NCI-H2107 treated with DMSO at 0.1 percent for 48 hours (cell line): ENCODE measurements at regions not wholly inside any gene's neighbourhood (a gene's known extent, or its start where the extent isn't known, plus 50 kb on each side); places are given as distances from the start of the nearest gene placed in this dataset.
"Not testable (repeated sequence)": the region's sequence is repeated elsewhere in the genome, so short reads cannot be mapped to it uniquely, and the experiment has no call there.

Experiments used
- DNase-seq: peaks from one replicate; lab custom pipeline; 2025; ENCODE audit not compliant: unreplicated experiment; lab: John Stamatoyannopoulos, UW

DNA sequence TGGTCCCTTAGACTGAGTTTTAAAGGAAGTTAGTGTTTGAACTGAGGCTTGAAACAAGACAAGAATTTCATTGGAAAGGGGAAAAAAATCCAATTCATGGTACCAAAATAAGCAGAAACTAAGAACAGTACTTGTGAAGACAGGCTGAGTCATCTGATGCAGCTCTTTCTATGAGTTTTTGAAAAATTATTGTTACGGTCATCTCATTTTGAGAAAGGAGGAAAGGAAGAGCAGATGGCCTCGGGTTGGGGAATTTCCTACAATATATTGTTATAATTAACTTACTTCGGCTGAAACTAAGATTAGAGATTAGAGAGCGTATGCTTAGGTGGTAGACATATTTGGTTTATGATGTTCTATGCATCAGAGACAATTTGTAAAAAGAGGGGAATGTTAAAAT, 2164.8 kb upstream of the AGA start:
- DNase-seq: no peak

DNA sequence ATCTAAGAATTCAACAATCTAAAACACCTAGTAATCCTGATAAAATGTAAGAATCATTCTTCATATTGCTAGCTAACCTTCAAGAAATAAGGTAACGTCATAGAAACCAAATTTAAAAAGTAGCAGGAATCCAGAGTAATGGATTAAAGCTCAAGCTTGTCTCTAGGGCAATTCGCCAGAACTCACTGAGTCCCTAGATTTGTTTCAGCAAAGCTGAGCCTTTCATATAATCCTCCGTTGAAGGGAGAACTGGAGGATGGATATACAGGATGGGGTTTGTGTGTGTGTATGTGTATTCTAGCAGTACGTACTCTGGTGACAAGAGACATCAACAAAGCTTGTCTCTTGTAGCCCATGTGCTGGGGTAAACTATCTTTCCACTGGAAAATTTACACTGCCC, 2173.5 kb upstream of the AGA start:
- DNase-seq: no peak

DNA sequence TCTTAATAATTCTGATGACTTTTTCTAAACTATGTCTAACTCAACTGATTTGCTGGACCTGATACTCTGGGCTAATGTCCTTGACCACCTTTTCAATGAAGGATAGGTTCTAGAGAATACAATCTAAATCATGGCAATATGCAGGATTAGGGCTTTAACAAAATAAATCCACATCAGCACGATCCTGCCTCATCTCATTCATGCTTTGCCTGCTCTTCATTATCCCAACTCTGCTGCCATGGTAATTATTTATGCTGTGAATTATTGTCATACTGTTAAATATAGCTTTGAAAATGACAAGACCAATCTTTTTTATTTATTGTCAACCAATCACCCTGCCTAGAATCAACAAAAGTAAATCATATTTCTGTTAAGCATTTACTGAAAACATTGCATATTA, 2176.7 kb upstream of the AGA start:
- DNase-seq: no peak

DNA sequence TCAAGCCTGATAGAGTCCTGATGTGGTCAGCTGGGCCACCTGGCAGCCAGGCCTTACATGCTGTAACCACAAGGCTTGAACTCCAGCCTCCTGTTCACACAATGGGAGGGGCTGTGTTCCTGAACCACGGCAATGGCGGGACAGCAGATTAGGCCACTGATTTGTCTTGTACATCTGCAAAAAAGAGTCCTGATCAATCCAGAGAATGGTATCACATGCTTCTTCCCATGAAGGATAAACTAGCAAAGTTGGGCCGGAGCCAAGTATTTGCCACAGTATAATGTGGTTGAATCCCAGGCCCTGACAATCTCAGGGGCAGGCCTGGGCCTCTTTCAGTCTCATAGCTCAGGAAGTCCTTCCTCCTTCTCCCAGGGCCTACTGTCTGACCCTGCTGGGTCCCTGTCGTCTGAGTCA, 2182.5 kb upstream of the AGA start:
- DNase-seq: no peak

DNA sequence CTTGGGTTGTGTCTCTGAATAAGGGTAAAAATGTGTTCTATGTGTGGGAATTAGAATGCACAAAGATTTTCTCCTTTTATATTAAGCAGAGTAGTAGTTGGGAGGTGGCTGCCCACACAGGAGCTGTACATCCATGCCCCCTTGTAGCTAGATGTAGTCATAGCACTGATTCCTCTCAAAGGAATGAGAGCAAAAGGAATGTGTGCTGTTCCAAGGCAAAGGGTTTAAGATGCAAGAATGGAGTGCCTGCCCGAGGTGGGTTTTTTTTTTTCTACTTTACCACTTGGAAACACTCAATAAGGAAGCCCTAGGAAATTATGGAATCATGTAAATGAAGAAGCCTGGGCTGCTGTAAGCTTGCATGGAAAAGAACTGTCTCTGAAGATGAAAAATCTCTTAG, 2183.2 kb upstream of the AGA start:
- no peak for DNase-seq

DNA sequence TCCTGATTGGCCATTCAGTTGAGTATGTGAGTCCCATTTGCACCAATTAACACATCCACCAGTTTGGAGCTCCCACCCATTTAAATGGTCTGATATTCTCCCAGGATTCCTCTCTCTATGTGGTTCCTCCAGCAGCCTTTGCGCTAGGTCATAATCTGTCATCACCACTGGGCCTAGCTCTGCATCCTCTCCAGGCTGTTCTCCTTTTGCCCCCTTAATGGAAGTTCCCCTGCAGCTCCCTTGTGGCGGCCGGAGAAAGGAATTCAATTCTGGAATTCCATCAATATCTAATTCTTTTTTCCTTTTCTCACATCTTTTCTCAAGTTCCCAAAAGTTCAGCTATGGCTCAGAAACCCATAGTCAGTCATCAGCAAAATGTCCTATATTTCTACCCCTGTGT, 2184.4 kb upstream of the AGA start:
- no peak for DNase-seq

DNA sequence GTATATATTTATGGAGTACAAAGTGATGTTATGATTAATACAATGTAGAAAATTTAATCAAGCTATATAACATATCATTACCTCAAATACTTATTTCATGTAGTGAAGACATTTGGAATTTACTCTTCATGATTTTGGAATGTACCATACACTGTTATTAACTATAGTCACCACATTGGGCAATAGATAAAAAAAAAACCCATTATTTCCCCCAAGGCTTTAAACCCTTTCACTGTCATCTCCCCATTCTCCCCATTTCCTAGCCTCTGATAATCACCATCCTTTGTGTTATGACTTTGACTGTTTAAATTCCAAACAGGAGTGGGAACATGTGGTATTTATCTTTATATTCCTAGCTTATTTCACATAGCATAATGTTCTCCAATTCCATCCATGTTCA, 2189.1 kb upstream of the AGA start:
- no peak for DNase-seq

DNA sequence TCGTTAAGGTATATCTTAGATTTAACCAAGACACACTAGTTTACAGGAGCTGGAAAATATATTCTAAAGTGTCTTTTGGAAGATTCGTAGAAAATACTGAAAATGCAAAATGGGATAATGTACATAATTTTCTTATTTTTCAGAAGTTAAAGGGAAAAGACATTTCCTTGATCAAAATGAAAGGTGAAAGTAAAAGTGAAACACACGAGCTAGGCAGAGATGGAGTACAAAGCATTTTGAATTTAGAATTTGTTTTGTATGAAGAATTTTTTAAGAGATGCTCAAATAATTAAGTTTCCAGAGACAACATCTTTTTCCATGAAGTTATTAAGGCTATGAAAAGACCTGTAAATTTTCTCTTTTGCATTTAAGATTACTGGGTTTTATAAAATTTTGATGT, 2192.6 kb upstream of the AGA start:
- no peak for DNase-seq

DNA sequence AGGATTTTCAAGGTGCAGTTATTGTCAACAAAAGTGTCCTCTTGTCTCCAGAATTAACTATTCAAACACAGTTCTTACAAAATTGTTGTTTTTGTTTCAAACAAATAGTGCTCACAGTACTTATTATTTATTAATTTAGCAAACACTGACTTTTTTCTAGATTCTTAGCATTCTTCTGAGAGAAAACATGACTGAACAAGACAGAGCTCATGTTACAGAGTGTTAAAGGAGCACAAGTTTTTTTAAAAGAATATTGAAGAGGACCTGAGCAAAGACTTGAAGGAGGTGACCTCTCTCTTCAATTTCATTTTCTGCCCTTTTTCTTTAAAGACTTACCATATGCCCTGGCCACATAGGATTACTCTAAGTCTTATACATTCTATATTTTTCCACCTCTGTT, 2220.3 kb upstream of the AGA start:
- no peak for DNase-seq

DNA sequence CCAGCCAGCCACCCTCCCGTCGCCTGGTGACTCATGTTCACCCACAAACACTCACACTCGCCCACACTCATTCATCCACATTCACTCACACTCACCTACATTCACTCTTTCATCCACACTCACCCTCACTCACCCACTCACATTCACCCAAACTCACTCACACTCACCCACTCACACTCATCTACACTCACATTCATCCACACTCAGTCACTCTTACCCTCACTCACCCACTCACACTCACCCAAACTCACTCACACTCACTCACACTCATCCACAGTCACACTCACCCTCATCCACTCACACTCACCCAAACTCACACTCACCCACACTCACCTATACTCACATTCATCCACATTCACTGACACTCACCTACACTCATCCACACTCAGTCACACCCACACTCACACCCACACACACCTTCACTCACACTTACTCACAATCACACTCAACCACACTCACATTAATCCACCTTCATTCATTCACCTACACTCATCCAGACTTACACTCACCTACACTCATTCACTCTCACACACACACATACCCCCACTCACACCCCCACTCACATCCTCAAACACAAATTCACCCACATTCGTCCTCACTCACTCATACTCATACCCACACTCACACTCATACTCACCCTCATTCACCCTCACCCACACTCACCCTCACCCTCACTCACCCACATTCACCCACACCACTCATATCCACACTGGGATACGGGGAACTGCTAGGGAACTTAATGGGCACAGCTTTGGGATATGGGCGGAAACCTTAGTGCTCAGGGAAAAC, 2221.6 kb upstream of the AGA start:
- DNase-seq: no peak

DNA sequence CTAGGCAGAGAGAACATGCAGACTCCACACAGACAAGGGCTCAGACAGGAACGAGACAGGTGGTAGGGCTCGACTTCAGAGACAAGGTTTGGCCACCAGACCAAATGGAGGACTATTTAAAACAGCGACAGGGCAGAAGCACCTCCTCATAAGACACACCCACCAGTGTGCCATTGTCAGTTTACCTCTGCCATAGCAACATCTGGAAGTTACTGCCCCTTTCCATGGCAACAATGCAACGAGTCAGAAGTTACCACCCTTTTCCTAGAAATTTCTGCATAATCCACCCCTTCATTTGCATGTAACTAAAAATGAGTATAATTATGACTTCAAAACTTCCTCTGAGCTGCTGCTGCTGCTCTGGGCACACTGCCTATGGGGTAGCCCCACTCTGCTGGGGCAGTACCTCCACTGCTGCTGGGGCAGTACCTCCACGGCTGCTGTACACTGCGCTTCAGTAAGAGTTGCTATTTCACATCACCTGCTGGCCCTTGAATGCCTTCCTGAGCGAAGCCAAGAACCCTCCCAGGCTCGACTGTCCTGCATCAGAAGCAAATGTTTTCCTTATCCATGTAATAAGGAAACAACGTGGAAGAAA, 2222.3 kb upstream of the AGA start:
- DNase-seq: no peak

DNA sequence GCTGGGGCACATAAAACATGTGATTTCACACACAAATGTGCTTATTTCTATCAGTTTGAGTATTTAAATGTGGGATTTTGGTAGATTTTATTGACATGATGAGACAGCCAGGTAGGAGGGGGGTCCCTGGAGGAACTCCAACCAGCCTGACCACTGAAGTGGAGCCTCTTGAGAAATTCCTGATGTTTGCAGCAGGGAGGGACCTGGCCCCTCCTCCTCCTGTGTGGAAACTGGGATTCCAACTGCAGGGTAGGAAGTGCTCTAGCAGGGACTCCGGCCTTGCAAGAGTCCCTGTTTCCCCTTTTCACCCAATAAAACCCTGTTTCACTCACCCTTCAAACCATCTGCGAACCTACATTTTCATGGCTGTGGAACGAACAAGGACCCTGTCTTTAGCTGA, 2224.0 kb upstream of the AGA start:
- DNase-seq: no peak

DNA sequence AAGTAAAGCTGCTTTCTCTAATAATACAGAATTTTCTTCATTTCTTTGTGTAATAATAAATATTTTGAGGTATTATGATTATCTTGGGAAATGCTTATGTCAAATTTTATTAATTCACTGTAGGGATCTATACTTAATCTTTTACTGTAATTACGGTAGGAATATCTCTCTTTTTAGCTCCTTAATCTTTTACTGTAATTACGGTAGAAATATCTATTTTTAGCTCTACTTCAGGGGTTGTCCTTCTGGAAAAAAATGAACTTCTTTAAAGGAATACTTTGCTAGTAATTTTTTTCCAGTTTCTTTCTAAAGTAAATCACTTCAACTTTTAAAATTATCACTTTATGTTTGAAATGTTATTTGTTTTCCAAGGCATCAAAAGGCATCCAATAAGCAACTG, 2229.4 kb upstream of the AGA start:
- DNase-seq: no peak

DNA sequence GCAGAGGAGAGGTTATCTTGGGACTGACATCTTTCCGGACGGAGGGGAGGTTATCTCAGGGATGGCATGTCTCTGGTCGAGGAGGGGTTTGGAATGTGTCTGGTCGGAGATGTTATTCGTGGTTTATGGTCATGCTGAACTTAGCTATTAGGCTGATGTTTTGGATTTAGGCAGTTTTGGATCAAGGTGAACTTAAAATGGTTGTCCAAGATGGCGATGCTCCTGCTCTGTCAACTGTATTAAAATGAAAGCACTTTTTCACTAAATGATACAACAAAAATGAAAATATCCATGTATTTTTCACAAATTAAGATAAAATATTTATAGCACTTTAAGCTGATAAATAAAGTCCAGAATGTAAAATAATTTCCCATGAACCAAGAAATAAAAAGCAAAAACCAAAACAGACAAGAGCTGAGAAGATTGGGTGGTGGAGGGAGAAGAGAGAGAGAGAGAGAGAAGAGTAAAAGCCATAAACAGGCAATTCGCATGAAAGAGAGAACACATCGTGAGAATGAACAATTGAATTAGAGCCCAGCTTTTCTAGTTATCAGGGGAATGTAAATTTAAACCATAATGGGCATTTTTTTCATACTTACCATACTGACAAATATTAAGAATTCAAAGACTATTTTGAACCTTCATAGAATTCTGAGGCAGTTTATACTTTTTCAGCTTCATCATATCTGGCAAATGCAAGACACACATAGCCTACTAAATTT, 2236.0 kb upstream of the AGA start:
- no peak for DNase-seq

DNA sequence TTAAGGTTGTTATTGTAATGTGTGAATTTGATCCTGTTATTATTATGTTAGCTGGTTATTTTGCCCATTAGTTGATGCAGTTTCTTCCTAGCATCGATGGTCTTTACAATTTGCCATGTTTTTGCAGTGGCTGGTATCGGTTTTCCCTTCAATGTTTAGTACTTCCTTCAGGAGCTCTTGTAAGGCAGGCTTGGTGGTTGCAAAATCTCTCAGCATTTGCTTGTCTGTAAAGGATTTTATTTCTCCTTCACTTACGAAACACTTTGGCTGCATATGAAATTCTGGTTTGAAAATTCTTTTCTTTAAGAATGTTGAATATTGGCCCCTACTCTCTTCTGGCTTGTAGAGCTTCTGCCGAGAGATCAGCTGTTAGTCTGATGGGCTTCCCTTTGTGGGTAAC, 2241.4 kb upstream of the AGA start:
- DNase-seq: not testable (repeated sequence)

DNA sequence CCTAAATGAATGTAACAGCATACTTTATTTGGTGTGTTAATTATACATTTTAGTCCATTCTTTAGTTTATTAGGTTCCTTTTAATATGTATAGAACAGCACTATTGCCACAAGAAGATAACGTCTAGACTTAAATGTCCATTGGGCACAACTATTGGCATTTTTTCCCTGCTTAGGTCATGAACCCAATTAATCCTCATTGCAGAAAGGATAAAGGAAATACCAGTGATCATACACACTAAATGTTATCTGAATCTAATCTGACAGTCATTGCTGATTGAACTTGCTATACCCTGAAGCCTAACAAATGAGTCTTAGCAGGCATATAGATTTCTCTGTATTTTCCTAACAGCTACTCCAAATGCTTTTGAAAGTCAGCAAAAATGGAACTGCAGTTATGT, 2250.0 kb upstream of the AGA start:
- DNase-seq: no peak

DNA sequence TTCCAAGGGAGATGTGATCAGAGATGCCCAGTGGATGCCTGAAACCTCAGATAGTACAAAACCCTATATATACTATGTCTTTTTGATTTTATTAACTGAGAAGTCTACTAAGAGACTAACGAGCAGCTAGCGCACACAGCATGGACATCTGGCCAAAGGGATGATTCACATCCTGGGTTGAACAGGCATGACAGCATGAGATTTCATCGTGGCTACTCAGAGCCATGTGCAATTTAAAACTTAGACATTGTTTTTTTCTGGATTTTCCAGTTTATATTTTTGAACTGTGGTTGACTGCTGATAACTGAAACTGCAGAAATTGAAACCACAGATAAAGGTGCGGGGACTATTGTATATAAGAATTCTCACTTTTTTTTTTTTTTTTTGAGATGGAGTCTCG, 2252.9 kb upstream of the AGA start:
- DNase-seq: no peak

DNA sequence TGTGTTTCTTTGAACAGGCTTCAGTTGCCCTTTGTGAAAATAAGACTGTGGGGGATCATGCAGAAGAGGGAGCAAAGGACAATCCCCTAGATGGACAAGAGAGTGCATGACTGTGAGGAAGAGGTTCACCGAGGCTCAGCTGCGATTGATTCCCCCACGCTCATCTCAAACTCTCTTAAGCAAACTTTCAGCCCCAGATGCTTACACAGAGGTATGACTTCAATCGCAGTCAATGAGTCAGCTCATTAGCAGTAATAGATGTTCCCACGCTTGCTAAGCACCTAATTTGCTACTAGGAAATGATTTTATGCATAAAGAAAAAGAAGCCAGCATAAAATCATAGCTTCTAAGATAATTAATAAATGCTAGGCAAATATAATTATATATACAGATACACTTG, 2256.1 kb upstream of the AGA start:
- no peak for DNase-seq

DNA sequence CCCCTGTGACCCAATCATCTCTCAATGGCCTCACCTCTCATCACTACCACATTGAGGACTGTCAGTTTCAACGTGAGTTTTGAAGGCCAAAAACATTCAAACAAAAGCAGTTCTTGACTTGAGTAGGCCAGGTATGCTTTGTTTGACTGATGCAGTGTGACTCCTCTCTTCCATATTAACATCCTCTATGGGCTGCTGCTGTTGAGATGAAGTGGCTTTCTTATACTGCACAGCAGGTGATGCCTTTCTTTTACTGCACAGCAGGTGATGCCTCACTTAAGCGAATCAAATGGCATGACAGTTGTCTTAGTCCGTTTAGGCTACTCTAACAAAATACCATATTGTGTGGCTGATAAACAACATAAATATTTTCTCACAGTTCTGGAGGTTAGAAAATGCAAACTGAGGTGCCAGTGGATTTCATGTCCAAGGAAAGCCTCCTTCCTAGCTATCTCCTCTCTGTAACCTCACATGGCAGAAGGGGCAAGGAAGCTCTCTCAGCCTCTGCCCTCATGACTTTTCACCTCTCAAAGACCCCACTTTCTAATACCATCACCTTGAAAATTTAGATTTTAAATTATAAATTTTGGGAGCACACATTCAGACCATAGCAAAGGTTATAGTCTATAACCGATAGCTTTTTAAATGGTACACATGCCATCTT, 2267.9 kb upstream of the AGA start:
- DNase-seq: peak; percentile 43

DNA sequence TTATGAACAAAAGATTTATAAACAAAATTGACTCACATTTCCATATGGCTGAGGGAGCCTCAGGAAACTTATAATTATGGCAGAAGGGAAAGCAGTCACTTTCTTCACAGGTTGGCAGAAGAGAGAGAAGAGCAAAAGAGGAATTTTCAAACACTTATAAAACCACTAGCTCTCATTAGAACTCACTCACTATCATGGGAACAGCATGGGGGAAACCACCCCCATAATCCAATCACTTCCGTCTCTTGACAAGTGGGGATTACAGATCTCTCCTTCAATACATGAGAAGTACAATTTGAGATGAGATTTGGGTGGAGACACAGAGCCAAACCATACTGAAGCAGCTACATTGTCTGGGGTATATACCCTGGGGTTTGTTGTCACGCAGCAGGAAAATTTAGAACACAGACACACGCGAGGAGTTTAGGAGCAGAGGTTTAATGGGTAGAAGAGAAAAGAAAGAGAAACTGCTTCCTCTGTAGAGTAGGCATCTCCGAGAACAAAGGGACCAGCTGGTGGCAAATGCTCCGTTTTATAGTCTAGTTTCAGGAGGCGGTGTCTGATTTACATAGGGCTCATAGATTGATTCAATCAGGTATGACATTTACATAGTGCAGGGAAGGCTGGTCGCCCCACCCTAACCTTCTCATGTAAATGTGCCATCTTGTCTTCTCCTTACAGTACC, 2277.7 kb upstream of the AGA start:
- no peak for DNase-seq

DNA sequence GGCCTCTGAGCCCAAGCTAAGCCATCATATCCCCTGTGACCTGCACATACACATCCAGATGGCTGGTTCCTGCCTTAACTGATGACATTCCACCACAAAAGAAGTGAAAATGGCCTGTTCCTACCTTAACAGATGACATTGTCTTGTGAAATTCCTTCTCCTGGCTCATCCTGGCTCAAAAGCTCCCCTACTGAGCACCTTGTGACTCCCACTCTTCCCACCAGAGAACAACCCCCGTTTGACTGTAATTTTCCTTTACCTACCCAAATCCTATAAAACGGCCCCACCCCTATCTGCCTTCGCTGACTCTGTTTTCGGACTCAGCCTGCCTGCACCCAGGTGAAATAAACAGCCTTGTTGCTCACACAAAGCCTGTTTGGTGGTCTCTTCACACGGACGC, 2284.3 kb upstream of the AGA start:
- DNase-seq: not testable (repeated sequence)
